Psoas muscle (tissue), 7 donors: ENCODE measurements at regions not wholly inside any gene's neighbourhood (a gene's known extent, or its start where the extent isn't known, plus 50 kb on each side); places are given as distances from the start of the nearest gene placed in this dataset.

Experiments used
- ATAC-seq, 4 donors: fragments of 200-7000 bp; cut with Tn5 transposase; one replicate each; pipeline ENCODE4 v1.9.1; 2020; ENCODE audit warnings: moderate library complexity in 3 of 4, mild to moderate bottlenecking in 2 of 4
- DNase-seq, 2 donors: peaks; one replicate each; pipeline ENCODE4 v3.0.0-alpha.2; 2020
- H3K27ac ChIP-seq: fragments of 200-600 bp; one replicate; pipeline ENCODE4 v1.8.0; 2022
- H3K27me3 ChIP-seq, 3 donors: fragments of 200-600 bp in 1 of 3; one replicate each; pipeline versions ENCODE4 v1.6.1 to v1.8.0; 2013 to 2022; ENCODE audit warnings: low read length in 2 of 3, mild to moderate bottlenecking in 2 of 3, moderate library complexity in 1 of 3; ENCODE audit not compliant: insufficient read depth in 3 of 3
- H3K36me3 ChIP-seq, 2 donors: fragments of 200-600 bp in 1 of 2; one replicate each; pipeline versions ENCODE4 v1.6.1 to v1.8.0; 2013 to 2022; ENCODE audit warnings: low read depth in 1 of 2, mild to moderate bottlenecking in 1 of 2, moderate library complexity in 1 of 2; ENCODE audit not compliant: insufficient read depth in 1 of 2
- H3K4me1 ChIP-seq: fragments of 200-600 bp; one replicate; pipeline ENCODE4 v1.8.0; 2022
- H3K4me3 ChIP-seq: fragments of 200-600 bp; one replicate; pipeline ENCODE4 v1.8.0; 2022; ENCODE audit warnings: mild to moderate bottlenecking
- H3K9me3 ChIP-seq: fragments of 200-600 bp; one replicate; pipeline ENCODE4 v1.8.0; 2022
- CTCF ChIP-seq: fragments of 200-600 bp; IDR thresholded peaks from one replicate; pipeline ENCODE4 v1.8.0; 2022; ENCODE audit warnings: antibody characterized with exemption
- WGBS, 3 donors: extraction: QIAGEN DNeasy Blood & Tissue Kit; methylation state at CpG; one replicate each; pipeline versions ENCODE4 v1.1.6 to v1.1.7; 2013; 5-methylcytosine and 5-hydroxymethylcytosine counted together
- intact Hi-C, 2 donors: fragments of 100-400 bp; cut with DNase I; formaldehyde crosslinking; loops; one replicate each; pipeline versions ENCODE4 v1.11.0 to v1.14.2; 2022
- donor health status: healthy with polysubstance abuse.
- donor health status: DM: no; HTN: no; CAD: no; lungs with moderate emphysema.
- donor health status: Bipolar disorder and iron deficiency.
- donor health status: healthy.
- donor health status: DM: yes; HTN: yes; CAD: no.
- donor health status: DM: no; HTN: no; CAD: no.
- donor health status: DM: yes; HTN: yes; CAD: no.

DNA sequence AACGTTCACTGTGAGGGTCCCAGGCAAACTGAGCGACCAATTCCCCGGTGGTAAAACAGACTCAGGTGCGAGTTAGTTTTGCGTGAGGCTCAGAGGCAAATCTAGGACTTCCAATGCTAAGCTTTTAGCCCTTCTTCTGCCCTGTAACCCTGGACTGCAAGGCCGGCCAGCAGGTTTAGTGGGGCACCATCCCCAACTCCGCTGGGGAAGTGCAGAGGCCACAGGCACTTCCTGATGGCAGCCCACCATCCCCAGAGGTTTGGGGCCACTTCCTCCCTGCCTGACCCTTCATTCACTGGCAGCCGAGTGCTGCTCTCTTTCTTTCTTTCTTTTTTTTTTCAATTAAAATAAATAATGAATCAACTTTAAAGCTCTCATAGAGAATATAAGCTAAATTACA is 124.6 kb upstream of the B3GAT1 start:
- intact Hi-C loops, result no loop called here
- no peak overlapping the region for H3K27ac ChIP-seq
- ATAC-seq (no peak), DNase-seq (peak in 1 of 2 donors; percentile 28)
- H3K4me1 ChIP-seq, result no peaks in the 10 kb centered on the region
- peaks cover 0 to 22% (median 6%) of the 10 kb centered on the region in 3 donors for H3K27me3 ChIP-seq
- TF ChIP-seq CTCF, result no peak
- H3K9me3 ChIP-seq, result no peaks in the 10 kb centered on the region
- H3K36me3 ChIP-seq, result no peaks in the 10 kb centered on the region
- H3K4me3 ChIP-seq, result no peak overlapping the region
- WGBS, 3 donors, result 44 to 57% (median 46%) methylated on average over 8 of the region's 8 CpGs

DNA sequence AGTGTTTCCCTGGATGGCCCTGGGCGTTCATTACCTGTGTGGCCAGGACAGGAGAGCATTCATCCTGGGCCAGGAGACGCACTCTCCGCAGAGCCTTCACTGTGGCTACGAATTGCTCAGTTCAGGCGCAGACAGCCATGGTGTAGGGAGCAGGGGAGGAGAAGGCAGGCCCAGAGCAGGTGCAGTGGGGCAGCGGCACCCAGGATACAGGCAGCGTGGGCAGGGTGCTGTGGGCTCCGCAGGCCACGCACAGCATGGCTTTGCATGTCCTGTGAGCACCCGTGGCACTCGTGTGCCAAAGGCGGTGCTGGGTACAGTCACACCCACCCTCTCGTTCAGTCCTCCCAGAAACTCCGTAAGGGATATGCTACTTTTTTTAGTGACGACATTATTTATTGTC is 124.2 kb upstream of the B3GAT1 start:
- WGBS, 3 donors, result 71 to 75% (median 74%) methylated on average over 15 of the region's 15 CpGs

DNA sequence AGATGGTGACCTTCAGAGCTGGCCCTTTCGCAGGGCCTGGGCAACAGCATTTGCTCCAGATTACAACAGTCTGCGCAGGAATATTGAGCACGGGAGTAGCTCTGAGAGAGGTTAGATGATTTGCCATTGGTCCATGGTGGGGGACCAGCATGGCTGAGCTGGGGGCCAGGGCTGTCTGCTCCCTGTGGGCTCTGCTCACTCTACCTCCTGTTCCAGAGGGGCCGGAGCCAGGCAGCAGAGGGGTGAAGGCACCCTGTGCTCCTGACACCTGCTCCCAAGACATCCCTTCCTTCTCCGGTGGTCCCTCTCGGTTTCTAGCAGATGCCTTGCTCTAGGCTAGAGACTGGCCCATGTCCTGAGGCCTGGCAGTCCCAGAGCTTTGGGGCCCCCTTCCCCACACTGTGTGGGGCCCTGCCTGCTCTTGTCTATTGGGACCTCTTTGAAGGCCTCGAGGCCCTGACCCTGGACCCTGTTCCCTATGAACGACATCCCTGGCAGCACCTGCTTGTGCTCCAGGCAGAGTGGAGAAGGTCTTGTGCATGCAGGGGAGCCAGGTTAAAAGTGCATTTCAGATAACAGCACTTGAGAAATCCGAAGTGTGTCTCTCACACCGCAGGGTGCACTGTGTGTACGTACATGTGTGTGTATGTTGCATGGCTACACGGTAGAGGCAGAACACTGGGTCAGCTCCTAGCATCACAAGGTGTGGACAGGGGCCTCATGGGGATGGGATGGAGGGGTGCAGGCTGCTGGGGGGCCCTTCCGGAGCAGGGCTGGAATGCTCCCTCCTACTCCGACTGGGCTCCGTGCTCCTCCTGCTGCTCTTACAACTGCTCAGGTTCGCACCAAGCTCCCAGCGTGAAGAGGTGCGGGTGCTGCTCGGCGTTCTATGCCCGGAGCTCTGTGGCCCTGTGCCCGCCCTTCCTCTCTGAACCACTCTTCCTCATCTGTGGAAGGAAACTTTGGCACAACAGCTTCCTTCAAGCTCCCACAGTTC is 123.3 kb upstream of the B3GAT1 start:
- TF ChIP-seq CTCF, result no peak
- Histone ChIP-seq H3K4me1 (no peaks in the 10 kb centered on the region), H3K9me3 (no peaks in the 10 kb centered on the region), H3K36me3 (no peaks in the 10 kb centered on the region), H3K4me3 (no peak overlapping the region), H3K27ac (no peak overlapping the region), H3K27me3 (peaks cover 0 to 31% (median 6%) of the 10 kb centered on the region in 3 donors)
- intact Hi-C loops, result no loop called here
- 79 to 82% (median 81%) methylated on average over 22 of the region's 22 CpGs for WGBS, 3 donors
- DNase-seq (peak in 1 of 2 donors; percentile 36), ATAC-seq (no peak)

More for the DNA sequence above, 124.2 kb upstream of the B3GAT1 start:
- H3K4me3 ChIP-seq, result no peak overlapping the region
- peaks cover 0 to 23% (median 6%) of the 10 kb centered on the region in 3 donors for H3K27me3 ChIP-seq
- TF ChIP-seq CTCF, result no peak
- DNase-seq, result peak in 1 of 2 donors; percentile 21
- no peaks in the 10 kb centered on the region for H3K4me1 ChIP-seq
- ATAC-seq, result no peak
- no peaks in the 10 kb centered on the region for H3K9me3 ChIP-seq
- H3K27ac ChIP-seq, result no peak overlapping the region
- intact Hi-C loops, result no loop called here
- no peaks in the 10 kb centered on the region for H3K36me3 ChIP-seq

GRCh38 chr11:134533511-134533910 is 121.5 kb upstream of the B3GAT1 start:
- Histone ChIP-seq H3K27ac (no peak overlapping the region), H3K9me3 (no peaks in the 10 kb centered on the region), H3K4me1 (no peaks in the 10 kb centered on the region), H3K4me3 (no peak overlapping the region), H3K27me3 (peaks cover 0 to 37% (median 3%) of the 10 kb centered on the region in 3 donors), H3K36me3 (no peaks in the 10 kb centered on the region)
- intact Hi-C loops, result no loop called here
- ATAC-seq (no peak), DNase-seq (no peak)
- TF ChIP-seq CTCF, result no peak
- WGBS, 3 donors, result 77 to 84% (median 80%) methylated on average over 7 of the region's 7 CpGs
